ENCODE measurements at regions not wholly inside any gene's neighbourhood (a gene's known extent, or its start where the extent isn't known, plus 50 kb on each side); places are given as distances from the start of the nearest gene placed in this dataset.
A peak's percentile ranks its signal among the peaks of the same experiment; 100 is the strongest.

DNA sequence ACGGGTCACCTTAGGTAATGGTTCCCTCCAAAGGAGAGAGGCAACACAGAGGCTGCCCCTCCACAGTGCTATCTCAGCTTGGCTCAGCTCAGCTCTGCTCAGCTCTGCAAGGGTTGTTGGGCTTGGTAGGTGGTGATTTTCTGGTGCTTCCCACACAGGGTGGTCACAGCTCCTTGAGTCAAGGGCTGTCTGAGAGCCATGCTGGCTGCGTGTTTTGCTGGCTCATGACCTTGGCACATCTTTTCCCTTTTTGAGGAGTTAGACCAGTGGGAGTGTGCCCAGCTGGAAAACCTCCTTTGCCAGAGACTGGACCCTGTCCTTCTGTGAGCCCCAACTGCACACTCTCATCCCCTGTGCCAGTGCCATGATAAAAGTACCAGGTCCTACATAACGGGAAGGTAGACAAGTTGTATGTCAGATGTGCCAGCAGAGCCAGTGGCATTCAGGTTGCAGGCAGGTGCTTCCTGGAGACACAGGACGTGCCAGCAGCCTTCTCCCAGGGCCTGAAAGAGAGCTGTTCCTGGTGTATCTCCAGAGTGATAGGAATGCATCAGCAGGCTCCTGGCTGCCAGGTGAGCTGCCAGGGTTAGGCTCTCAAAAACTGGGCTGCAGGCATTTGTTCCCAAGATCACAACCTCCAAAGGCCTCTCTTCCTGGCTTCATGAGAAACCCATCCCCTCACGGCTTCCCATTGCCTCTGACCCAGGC, 118.6 kb upstream of the CXCL14 start:
- CTCF ChIA-PET (ENCODE audit: partially characterized antibody): interaction anchor here (0.9 to 1.8 kb wide), 7 partner anchors 11 to 136 kb away, joined by 3 to 6 read pairs (median 3); no protein-coding TSS in a partner anchor
- WGBS, 2 experiments (ENCODE audit: extremely low coverage in 1 of 2, insufficient coverage in 1 of 2, insufficient read length in 1 of 2, insufficient replicate concordance in 2 of 2, low coverage in 1 of 2, low lambda C conversion rate in 2 of 2, missing lambda C conversion rate in 1 of 2): 88% methylated on average over 5 of the region's 5 CpGs; no CpG with 5 or more reads in 1 of the 2 experiments
- TF ChIP-seq CEBPB (IDR thresholded peaks at IDR 0.05; ENCODE audit: low read depth, low read length) (no peak), EZH2 (IDR thresholded peaks at IDR 0.05; ENCODE audit: low read depth, low read length, severe bottlenecking) (no peak), POU5F1 (IDR thresholded peaks at IDR 0.05; ENCODE audit: low read depth, low read length) (no peak), RBBP5 (IDR thresholded peaks at IDR 0.05; ENCODE audit: borderline replicate concordance, low read depth, low read length) (no peak), GTF2F1 (IDR thresholded peaks at IDR 0.05; ENCODE audit: borderline replicate concordance, low read depth, low read length) (no peak), RXRA (IDR thresholded peaks at IDR 0.05; ENCODE audit: insufficient read depth, low read depth, low read length) (no peak)
- TF ChIP-seq, protein P1, sequence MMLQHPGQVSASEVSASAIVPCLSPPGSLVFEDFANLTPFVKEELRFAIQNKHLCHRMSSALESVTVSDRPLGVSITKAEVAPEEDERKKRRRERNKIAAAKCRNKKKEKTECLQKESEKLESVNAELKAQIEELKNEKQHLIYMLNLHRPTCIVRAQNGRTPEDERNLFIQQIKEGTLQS (IDR thresholded peaks at IDR 0.05; ENCODE audit: insufficient read depth, low read depth, low read length): no peak

More for the DNA sequence above, 118.6 kb upstream of the CXCL14 start:
- H3K4me1 ChIP-seq (replicated peaks in 1 of 4; ENCODE audit: control insufficient read depth in 3 of 4, insufficient read depth in 4 of 4, low read length in 3 of 4): peaks cover 0 to 2% (median 0%) of the 10 kb centered on the region in 4 experiments; a peak in 1 of 7 replicates
- H3K4me3 ChIP-seq (ENCODE audit: extremely low read depth in 1 of 4, insufficient read depth in 2 of 4, low read depth in 3 of 4, low read length in 4 of 4): no peak overlapping the region
- H3K18ac ChIP-seq (ENCODE audit: extremely low read depth, low read length): no peak overlapping the region
- no peaks in the 10 kb centered on the region for H3K79me2 ChIP-seq (ENCODE audit: control insufficient read depth in 1 of 2, insufficient read depth in 2 of 2, low read length in 2 of 2)
- no peak overlapping the region for H3K9ac ChIP-seq (replicated peaks in 1 of 4; ENCODE audit: extremely low read depth in 1 of 4, low read depth in 3 of 4, low read length in 3 of 4)
- no peaks in the 10 kb centered on the region for H3K36me3 ChIP-seq (ENCODE audit: control insufficient read depth in 2 of 4, insufficient read depth in 4 of 4, low read length in 3 of 4)
- H2BK12ac ChIP-seq (ENCODE audit: low read depth, low read length): no peak overlapping the region
- H3K4ac ChIP-seq (replicated peaks; ENCODE audit: insufficient read length, low read depth, low read length): no peak overlapping the region
- POLR2A ChIA-PET (ENCODE audit: partially characterized antibody): no interaction called here
- no peak overlapping the region for H2BK5ac ChIP-seq (ENCODE audit: low read depth, low read length)
- no peak overlapping the region for H2AK5ac ChIP-seq (ENCODE audit: low read depth, low read length)
- H2BK20ac ChIP-seq (ENCODE audit: low read length): no peak overlapping the region
- no peak overlapping the region for H3K56ac ChIP-seq (replicated peaks; ENCODE audit: insufficient read length, low read depth, low read length)
- H3K4me2 ChIP-seq (ENCODE audit: insufficient read depth in 1 of 2, low read depth in 2 of 2, low read length in 2 of 2): no peak overlapping the region
- DNase-seq (ENCODE audit: low read depth in 1 of 2, low spot score in 2 of 2) (peak in 1 of 2 experiments; percentile 24), FAIRE-seq (no peak)
- H3K23ac ChIP-seq (ENCODE audit: insufficient read length): no peak overlapping the region
- no peaks in the 10 kb centered on the region for H3K27me3 ChIP-seq (replicated peaks in 1 of 4; ENCODE audit: control insufficient read depth in 3 of 4, extremely low read depth in 1 of 4, insufficient read depth in 3 of 4, low read length in 3 of 4)
- no peak overlapping the region for H3K27ac ChIP-seq (ENCODE audit: low read depth, low read length)
- H4K20me1 ChIP-seq (replicated peaks in 1 of 2; ENCODE audit: control insufficient read depth in 1 of 2, insufficient read depth in 2 of 2, low read length in 2 of 2): no peaks in the 10 kb centered on the region
- no peak overlapping the region for H3K14ac ChIP-seq (ENCODE audit: insufficient read length)
- H2AFZ ChIP-seq (ENCODE audit: low read length): no peak overlapping the region
- H3K79me1 ChIP-seq (ENCODE audit: low read depth, low read length): no peaks in the 10 kb centered on the region
- no peaks in the 10 kb centered on the region for H3K9me3 ChIP-seq (ENCODE audit: insufficient read depth in 2 of 2, low read depth in 1 of 2, low read length in 1 of 2)
- H4K8ac ChIP-seq (ENCODE audit: extremely low read depth, insufficient read depth, low read length): no peak overlapping the region
- H2BK15ac ChIP-seq (ENCODE audit: low read length): no peak overlapping the region
- H4K5ac ChIP-seq (ENCODE audit: insufficient read length, low read depth, low read length): no peak overlapping the region
- no peaks in the 10 kb centered on the region for H3K23me2 ChIP-seq (ENCODE audit: low read depth, low read length)
- no peak overlapping the region for H2BK120ac ChIP-seq (replicated peaks; ENCODE audit: low read depth, low read length)
- H4K91ac ChIP-seq (replicated peaks; ENCODE audit: insufficient read length, low read length): no peak overlapping the region

All from H1 (cell line).